ENCODE measurements at regions not wholly inside any gene's neighbourhood (a gene's known extent, or its start where the extent isn't known, plus 50 kb on each side); places are given as distances from the start of the nearest gene placed in this dataset.

GRCh38 chr2:2942906-2943305 lies 434.7 kb downstream of the EIPR1 start:
- Histone ChIP-seq H3K27ac (no peak overlapping the region), H3K9me3 (no peaks in the 10 kb centered on the region), H3K27me3 (ENCODE audit: insufficient read depth in 3 of 3, low read length in 2 of 3) (peaks cover 0 to 9% (median 4%) of the 10 kb centered on the region in 3 donors), H3K4me3 (no peak overlapping the region), H3K36me3 (ENCODE audit: insufficient read depth in 1 of 2, low read depth in 1 of 2) (no peaks in the 10 kb centered on the region), H3K4me1 (no peaks in the 10 kb centered on the region)
- WGBS, 3 donors: 54 to 61% (median 55%) methylated on average over 4 of the region's 4 CpGs
- ATAC-seq (no peak), DNase-seq (no peak)
- intact Hi-C loops (cut with DNase I): no loop called here
- TF ChIP-seq CTCF (IDR thresholded peaks at IDR 0.05): no peak

GRCh38 chr2:2942225-2942624 lies 435.4 kb downstream of the EIPR1 start:
- Histone ChIP-seq H3K27me3 (ENCODE audit: insufficient read depth in 3 of 3, low read length in 2 of 3) (peaks cover 0 to 9% (median 4%) of the 10 kb centered on the region in 3 donors), H3K4me3 (no peak overlapping the region), H3K36me3 (ENCODE audit: insufficient read depth in 1 of 2, low read depth in 1 of 2) (no peaks in the 10 kb centered on the region), H3K9me3 (no peaks in the 10 kb centered on the region), H3K27ac (no peak overlapping the region), H3K4me1 (no peaks in the 10 kb centered on the region)
- 68 to 82% (median 75%) methylated on average over 5 of the region's 5 CpGs for whole genome bisulfite sequencing, 3 donors
- DNase-seq (no peak), ATAC-seq (no peak)
- intact Hi-C loops (cut with DNase I): no loop called here
- TF ChIP-seq CTCF (IDR thresholded peaks at IDR 0.05): no peak

GRCh38 chr2:2941205-2941604 lies 436.4 kb downstream of the EIPR1 start:
- TF ChIP-seq CTCF (IDR thresholded peaks at IDR 0.05): no peak
- DNase-seq: no peak
- no peaks in the 10 kb centered on the region for H3K36me3 ChIP-seq (ENCODE audit: insufficient read depth in 1 of 2, low read depth in 1 of 2)
- no peak for ATAC-seq
- 26 to 36% (median 32%) methylated on average over 15 of the region's 15 CpGs for WGBS, 3 donors
- no peaks in the 10 kb centered on the region for H3K4me1 ChIP-seq
- peaks cover 0 to 9% (median 4%) of the 10 kb centered on the region in 3 donors for H3K27me3 ChIP-seq (ENCODE audit: insufficient read depth in 3 of 3, low read length in 2 of 3)
- no peak overlapping the region for H3K27ac ChIP-seq
- intact Hi-C loops (cut with DNase I): no loop called here
- H3K4me3 ChIP-seq: no peak overlapping the region
- no peaks in the 10 kb centered on the region for H3K9me3 ChIP-seq

- ATAC-seq (no peak), DNase-seq (no peak)
- no peaks in the 10 kb centered on the region for H3K9me3 ChIP-seq
- 56 to 76% (median 64%) methylated on average over 9 of the region's 9 CpGs for WGBS, 3 donors
- peaks cover 0 to 9% (median 4%) of the 10 kb centered on the region in 3 donors for H3K27me3 ChIP-seq (ENCODE audit: insufficient read depth in 3 of 3, low read length in 2 of 3)
- no peaks in the 10 kb centered on the region for H3K4me1 ChIP-seq
- intact Hi-C loops (cut with DNase I): no loop called here
- H3K36me3 ChIP-seq (ENCODE audit: insufficient read depth in 1 of 2, low read depth in 1 of 2): no peaks in the 10 kb centered on the region
- no peak for TF ChIP-seq CTCF (IDR thresholded peaks at IDR 0.05)
- H3K27ac ChIP-seq: no peak overlapping the region
- H3K4me3 ChIP-seq: no peak overlapping the region
Measured at GRCh38 chr2:2940702-2941101, 436.9 kb downstream of the EIPR1 start.

GRCh38 chr2:2940061-2940460 lies 437.6 kb downstream of the EIPR1 start:
- ATAC-seq (no peak), DNase-seq (no peak)
- 89 to 95% (median 92%) methylated on average over 10 of the region's 10 CpGs for WGBS, 3 donors
- H3K27ac ChIP-seq: no peak overlapping the region
- no peaks in the 10 kb centered on the region for H3K36me3 ChIP-seq (ENCODE audit: insufficient read depth in 1 of 2, low read depth in 1 of 2)
- no peaks in the 10 kb centered on the region for H3K9me3 ChIP-seq
- no peaks in the 10 kb centered on the region for H3K4me1 ChIP-seq
- intact Hi-C loops (cut with DNase I): no loop called here
- H3K4me3 ChIP-seq: no peak overlapping the region
- TF ChIP-seq CTCF (IDR thresholded peaks at IDR 0.05): no peak
- peaks cover 0 to 9% (median 4%) of the 10 kb centered on the region in 3 donors for H3K27me3 ChIP-seq (ENCODE audit: insufficient read depth in 3 of 3, low read length in 2 of 3)
